Fibroblast of the aortic adventitia (primary cell): ENCODE measurements at regions not wholly inside any gene's neighbourhood (a gene's known extent, or its start where the extent isn't known, plus 50 kb on each side); places are given as distances from the start of the nearest gene placed in this dataset.

Experiments
- DNase-seq: peaks from one replicate; pipeline ENCODE4 v3.0.0-alpha.2; 2010; ENCODE audit warnings: low read depth
- H3K4me3 ChIP-seq: 2 replicates; pipeline ENCODE4 v1.5.1; 2011; ENCODE audit warnings: low read depth, mild to moderate bottlenecking, control low read depth, low read length, moderate library complexity
- CTCF ChIP-seq: IDR thresholded peaks from 2 replicates; pipeline ENCODE4 v1.5.1; 2011; ENCODE audit warnings: mild to moderate bottlenecking, low read length, control low read depth, inconsistent platforms; ENCODE audit not compliant: insufficient read depth

- H3K4me3 ChIP-seq: no peak overlapping the region
- no peak for TF ChIP-seq CTCF
- DNase-seq: no peak
These were observed 344.4 kb downstream of the TCERG1L start for GRCh38 chr10:130967161-130967560.

- no peak for TF ChIP-seq CTCF
- no peak for DNase-seq
- H3K4me3 ChIP-seq: no peak overlapping the region
These were observed 343.7 kb downstream of the TCERG1L start for GRCh38 chr10:130967784-130968183.

DNA sequence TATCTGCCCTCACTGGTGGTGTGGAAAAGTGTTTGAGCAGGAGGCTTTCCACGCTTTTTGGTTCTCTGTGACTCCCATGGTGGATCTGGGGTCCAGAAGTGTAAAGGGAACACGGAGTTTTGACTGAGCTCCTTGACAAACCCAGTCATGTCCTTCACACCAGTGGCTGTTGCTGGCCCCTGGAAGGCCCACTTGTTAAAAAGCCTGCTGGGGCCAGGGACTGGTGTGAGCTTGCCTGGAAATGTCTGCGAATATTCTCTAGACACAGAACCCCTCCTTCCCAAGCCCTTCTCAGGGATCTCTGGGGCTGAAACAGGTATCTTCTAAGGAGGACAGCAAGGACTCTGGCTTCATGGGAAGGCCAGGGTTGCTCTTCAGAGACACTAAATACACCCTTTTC lies 343.0 kb downstream of the TCERG1L start:
- no peak for DNase-seq

GRCh38 chr10:130968964-130969363 lies 342.6 kb downstream of the TCERG1L start:
- no peak for DNase-seq
- no peak for TF ChIP-seq CTCF
- H3K4me3 ChIP-seq: no peak overlapping the region

More for the DNA sequence above, 343.0 kb downstream of the TCERG1L start:
- no peak for TF ChIP-seq CTCF
- H3K4me3 ChIP-seq: no peak overlapping the region

- H3K4me3 ChIP-seq: no peak overlapping the region
- no peak for DNase-seq
- no peak for TF ChIP-seq CTCF
These were observed 341.8 kb downstream of the TCERG1L start for GRCh38 chr10:130969700-130970099.

DNA sequence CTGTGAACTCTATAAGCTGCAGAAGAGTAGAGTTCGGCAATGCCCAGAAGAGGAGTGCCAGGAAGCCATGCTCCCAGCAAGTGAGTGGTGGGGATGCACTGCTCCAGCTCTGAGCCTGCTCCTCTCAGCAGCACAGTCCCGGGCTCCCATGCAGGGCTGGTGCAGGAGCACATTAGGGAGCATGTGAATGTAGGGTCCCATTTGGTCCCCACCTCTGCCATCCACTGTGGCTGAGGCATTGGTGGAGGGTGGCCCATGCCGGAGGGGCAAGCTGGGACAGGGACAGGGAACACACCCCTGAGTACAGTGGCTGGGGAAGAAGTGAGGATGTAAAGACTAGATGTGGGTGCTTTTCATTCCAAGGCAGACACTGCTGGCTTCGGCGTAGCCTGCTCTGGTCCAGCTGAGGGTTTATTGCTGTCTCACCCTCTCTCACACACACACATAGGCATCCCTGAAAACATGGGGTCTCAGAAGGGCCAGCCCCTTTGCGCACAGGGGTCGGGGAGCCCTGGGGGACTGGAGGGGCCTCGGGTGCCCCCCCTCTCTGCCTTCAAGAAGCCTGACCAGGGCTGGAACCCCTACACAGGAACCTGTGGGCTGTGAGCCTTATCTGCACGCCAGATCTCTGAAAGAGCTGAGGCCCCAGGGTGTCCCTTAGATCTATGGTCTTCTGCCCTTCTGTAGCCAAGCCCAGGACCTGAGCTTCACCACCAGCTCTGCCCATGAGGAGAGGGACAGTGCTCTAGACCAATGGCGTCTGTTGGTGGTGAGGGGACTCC lies 341.0 kb downstream of the TCERG1L start:
- DNase-seq: no peak
- no peak overlapping the region for H3K4me3 ChIP-seq
- no peak for TF ChIP-seq CTCF

DNA sequence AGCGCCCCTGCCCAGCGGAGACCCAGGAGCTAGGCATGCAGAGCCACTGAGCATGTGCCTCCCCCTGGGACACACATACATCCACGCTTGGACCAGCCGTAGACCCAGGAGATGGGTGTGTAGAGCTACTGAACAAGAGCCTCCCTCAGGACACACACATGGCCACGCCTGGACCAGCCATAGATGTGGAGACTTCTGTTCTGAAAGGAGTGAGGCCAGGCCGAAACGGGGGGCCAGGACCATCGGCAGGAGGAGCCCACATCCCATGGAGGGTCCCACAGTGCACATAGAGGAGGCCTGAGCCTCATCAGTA lies 340.4 kb downstream of the TCERG1L start:
- TF ChIP-seq CTCF: no peak
- no peak for DNase-seq
- no peak overlapping the region for H3K4me3 ChIP-seq
